HG03439 (cell line): ENCODE measurements at regions not wholly inside any gene's neighbourhood (a gene's known extent, or its start where the extent isn't known, plus 50 kb on each side); places are given as distances from the start of the nearest gene placed in this dataset.
"Not testable (repeated sequence)": the region's sequence is repeated elsewhere in the genome, so short reads cannot be mapped to it uniquely, and the experiment has no call there.

Source experiments
- ATAC-seq: cut with Tn5 transposase; IDR thresholded peaks from one replicate; pipeline ENCODE4 v1.9.1; 2021; ENCODE audit warnings: mild to moderate bottlenecking, moderate library complexity; ENCODE audit not compliant: unreplicated experiment

- ATAC-seq: no peak
Measured at GRCh38 chr5:157963244-157963643, 104.3 kb upstream of the CLINT1 start.

DNA sequence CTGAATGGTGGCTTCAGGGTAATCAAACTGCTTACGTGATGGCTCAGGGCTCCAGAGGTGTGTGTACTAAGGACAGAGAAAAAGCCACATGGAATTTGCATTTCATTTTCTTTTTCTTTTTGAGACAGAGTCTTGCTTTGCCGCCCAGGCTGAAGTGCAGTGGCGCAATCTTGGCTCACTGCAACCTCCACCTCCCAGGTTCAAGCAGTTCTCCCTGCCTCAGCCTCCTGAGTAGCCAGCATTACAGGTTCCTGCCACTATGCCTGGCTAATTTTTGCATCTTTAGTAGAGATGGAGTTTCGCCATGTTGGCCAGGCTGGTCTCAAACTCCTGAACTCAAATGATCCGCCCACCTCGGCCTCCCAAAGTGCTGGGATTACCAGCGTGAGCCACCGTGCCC, 103.7 kb upstream of the CLINT1 start:
- not testable (repeated sequence) for ATAC-seq

DNA sequence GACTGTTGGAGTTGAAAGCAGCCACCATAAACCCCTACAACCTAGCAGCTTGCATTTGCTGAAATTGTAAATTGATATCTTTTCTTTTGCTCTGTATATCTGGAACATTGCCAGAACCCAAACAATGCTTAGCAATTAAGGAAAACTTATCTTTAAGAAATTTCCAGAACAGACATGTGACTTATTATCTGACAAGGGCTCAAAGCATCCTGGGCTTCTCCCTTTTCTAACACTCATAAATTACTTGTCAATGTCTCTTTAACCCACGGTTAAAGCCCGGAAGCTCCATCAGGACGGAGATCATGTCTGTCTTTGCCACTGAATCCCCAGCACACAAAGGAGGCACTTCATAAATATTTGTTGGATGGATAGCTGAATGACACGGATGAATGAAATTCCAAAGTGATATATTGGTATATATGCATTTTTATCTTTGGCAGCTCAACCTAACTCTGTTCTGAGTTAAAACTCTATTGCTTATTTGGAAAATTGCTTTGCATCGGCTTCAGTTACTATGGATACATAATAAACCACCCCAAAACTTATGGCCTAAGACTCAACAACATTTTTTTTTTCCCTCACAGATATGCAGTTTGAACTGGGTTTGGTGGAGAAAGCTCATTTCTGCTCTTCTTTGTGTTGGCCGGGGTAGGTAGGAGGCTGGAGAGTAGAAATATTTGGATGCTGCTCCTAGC, 103.1 kb upstream of the CLINT1 start:
- no peak for ATAC-seq

DNA sequence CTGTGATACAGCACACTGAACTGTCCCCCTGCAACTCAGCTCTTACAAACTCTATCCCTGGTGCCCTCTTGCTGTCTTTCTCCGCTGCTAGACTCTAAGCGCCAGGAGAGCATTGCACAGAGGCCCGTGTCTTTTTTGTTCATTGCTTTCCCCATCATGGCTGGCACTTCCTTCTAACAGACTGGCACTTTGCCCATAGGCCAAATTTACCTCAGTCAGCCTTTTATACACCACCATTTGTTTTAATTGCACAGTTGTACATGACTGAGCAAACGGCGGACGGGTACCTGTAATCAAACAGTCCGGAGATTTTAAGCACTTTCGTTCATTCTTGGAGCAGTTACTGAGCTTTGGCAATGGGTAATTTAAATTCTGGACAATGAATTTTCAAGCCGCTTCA, 102.2 kb upstream of the CLINT1 start:
- no peak for ATAC-seq

- ATAC-seq: no peak
Measured at GRCh38 chr5:157959370-157959769, 100.4 kb upstream of the CLINT1 start.

DNA sequence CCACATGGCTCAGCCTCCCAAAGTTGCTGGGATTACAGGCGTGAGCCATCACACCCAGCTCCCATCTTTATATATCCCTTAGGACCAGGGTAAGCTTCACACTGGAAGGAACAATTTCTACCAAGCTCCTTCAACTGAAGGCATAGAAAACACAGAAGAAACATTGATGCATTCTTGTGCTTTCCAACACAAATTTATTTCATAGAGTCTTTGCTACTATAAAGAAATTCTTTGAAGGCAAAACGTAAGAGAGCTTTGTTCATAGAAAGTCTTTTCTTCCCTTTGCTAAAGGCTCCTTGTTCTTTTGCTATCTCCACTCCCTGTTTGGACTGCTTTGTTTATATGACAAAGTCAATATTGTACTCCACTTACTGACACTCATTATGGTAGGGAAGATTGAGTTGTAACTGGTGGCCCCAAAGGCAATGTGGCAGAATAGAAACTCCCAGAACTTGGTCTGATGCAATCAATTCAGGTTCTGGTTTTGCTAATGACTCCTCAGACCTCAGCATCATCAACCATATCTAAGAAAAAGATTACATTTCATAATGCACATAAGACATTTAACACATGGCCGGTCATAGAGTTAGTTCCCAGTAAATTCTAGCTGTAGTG, 97.4 kb upstream of the CLINT1 start:
- no peak for ATAC-seq

DNA sequence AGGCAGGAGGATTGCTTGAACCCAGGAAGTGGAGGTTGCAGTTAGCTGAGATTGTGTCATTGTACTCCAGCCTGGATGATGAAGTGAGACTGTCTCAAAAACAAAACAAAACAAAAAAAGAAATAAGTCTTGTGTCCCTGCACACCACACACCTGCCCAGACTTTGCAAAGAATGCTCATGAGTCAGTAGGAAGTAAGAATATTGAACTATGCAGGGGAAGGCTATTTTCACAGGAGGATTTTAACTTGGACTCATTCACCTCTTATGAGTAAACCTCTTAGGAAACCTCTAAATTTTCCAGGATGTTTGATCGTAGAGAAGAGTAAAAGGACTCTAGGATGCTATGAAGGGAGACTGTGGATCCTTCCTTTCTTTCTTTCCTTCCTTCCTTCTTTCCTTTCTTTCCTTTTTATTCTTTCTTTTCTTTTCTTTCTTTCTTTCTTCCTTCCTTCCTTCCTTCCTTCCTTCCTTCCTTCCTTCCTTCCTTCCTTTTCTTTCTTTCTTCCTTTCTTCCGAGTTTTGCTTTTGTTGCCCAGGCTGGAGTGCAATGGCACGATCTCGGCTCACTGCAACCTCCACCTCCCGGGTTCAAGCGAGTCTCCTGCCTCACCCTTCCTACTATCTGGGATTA, 96.7 kb upstream of the CLINT1 start:
- ATAC-seq: no peak

DNA sequence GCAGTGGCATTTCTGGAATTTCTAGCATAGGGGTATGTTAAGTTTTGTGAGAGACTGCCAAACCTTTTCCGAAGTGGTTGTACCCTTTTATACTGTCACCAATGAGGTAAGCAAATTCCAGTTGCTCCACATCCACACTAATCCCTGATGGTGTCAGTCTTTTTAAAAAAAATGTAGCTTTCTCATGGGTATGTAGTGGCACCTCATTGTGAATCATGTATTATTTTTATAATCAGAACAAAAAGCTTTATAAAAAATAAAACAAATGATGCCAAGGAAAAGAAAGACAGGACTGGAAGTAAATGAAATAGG, 93.4 kb upstream of the CLINT1 start:
- no peak for ATAC-seq

DNA sequence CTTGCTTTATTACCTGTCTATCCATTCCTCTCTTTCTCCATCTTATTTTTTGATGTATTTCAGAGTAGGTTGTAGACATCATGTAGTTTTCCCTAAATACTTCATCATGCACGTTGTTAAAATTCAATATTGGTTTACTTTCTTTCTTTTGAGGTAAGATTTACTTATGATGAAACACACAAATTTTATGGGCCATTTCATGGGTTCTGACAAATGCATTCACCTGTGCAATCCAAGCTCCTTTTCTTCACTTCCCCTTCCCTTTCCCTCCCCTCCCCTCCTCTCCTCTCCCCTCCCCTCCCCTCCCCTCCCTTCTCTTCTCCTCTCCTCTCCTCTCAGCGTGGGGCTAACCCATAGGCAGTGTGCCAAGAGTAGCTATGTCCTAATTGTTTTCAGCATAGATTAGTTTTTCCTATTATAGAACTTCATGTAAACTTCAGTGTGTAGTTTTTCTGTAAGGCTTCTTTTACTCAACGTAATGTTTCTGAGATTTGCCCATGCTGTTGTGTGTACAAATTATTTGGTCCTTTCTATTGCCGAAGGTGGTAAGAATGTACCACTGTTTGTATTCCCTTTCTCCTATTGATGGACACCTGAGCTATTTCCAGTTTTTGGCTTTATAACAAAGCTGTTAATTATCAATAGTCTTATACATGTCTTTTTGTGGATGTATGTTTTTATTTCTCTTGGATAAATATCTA, 92.9 kb upstream of the CLINT1 start:
- ATAC-seq: no peak

- no peak for ATAC-seq
Measured at GRCh38 chr5:157949520-157949919, 90.6 kb upstream of the CLINT1 start.

DNA sequence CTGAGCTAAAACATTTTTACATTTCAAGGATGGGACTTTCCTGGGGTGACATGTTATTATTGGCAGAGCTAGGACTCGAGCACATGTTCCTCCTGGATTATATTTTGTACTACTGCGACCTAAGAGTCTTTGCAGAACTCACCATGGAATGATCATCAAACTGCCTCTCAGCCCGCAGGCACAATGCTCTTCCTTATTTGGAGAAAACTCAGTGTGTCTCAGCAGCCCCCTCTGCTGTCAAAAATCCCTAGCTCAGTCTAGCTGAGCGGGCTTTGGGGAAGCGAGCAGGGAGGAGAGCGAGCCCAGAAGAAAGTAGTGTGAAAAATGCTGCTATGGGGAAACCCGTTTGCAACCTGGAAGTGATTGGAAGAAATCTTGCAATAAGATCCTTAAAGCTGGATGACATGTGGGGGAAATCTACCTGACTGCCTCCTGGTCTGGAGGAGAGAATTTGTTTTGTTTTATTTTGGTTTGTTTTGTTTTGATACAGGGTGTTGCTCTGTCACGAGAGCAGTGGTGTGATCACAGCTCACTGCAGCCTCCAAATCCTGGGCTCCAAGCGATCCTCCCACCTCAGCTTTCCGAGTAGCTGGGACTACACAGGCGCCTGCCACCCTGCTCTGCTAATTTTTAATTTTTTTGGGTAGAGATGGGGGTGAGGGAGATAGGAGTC, 89.9 kb upstream of the CLINT1 start:
- peak; percentile 88 for ATAC-seq

GRCh38 chr5:157947156-157947555, 88.2 kb upstream of the CLINT1 start:
- no peak for ATAC-seq

DNA sequence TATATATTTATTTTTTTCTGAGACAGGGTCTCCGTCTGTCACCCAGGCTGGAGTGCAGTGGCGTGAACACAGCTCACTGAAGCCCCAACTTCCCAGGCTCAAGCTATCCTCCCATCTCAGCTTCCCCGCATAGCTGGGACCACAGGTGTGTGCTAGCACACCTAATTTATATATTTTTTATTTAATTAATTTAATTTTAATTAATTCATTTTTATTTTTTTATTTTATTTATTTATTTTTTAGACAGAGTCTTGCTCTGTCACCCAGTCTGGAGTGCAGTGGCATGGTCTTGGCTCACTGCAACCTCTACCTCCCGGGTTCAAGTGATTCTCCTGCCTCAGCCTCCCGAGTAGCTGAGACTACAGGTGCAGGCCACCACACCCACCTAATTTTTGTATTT, 86.9 kb upstream of the CLINT1 start:
- ATAC-seq: not testable (repeated sequence)

GRCh38 chr5:157944938-157945337, 86.0 kb upstream of the CLINT1 start:
- ATAC-seq: no peak

DNA sequence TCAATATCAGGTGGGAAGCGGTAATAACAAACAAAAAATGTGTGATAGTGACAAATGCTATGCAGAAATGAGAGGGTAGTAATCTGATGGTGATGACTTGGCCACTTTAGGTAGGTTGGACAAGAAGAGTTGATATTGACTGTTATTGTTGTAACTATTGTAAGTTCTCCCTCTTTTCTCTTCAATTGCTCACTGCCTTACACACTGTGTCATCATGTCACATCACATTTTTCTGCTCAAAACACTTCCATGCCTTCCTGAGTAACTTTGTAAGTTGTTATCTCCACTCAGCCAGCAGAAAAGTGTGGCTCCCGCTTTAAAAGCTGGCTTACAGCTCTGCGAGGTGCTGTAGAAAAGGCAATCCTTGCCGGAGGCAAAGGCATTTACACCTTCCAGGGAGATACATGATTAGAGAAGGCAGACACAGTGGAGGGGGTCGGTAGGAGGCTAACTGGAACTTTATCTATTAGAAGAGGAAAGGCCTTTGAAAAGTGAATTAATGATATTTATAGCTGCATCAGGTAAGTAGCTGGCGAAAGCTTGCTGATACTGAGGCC, 85.2 kb upstream of the CLINT1 start:
- no peak for ATAC-seq

- no peak for ATAC-seq
Measured at GRCh38 chr5:157942595-157942994, 83.7 kb upstream of the CLINT1 start.

DNA sequence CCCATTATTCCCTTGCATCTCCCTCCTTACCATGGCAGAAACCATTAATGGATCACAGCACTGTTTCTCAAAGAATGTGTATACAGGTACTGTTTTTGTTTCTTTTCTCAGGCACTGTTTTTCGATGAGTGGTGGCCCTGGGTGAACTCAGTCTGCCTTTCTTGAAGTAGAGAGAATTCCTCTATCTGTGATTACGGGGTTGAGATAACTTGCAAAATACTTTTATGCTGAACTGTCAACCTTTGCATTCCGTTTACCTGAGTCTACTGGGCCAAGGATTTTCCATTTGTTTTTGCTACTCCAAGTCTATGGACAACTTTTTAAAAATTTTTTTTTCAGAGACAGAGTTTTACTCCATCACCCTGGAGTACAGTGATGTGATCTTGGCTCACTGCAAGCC, 82.7 kb upstream of the CLINT1 start:
- no peak for ATAC-seq

- not testable (repeated sequence) for ATAC-seq
Measured at GRCh38 chr5:157938101-157938500, 79.2 kb upstream of the CLINT1 start.

GRCh38 chr5:157936776-157937501, 78.0 kb upstream of the CLINT1 start:
- not testable (repeated sequence) for ATAC-seq

GRCh38 chr5:157934600-157934999, 75.7 kb upstream of the CLINT1 start:
- no peak for ATAC-seq
